ENCODE measurements at regions not wholly inside any gene's neighbourhood (a gene's known extent, or its start where the extent isn't known, plus 50 kb on each side); places are given as distances from the start of the nearest gene placed in this dataset.

GRCh38 chr11:119937412-119937811 is 200.5 kb downstream of the TRIM29 start:
- Mint-ChIP-seq H3K4me3 (no peak overlapping the region), H3K9me3 (peaks cover 3 to 5% of the 10 kb centered on the region in 2 donors), H3K27me3 (peaks cover 35 to 36% of the 10 kb centered on the region in 2 donors), H3K4me1 (no peaks in the 10 kb centered on the region), H3K36me3 (peaks cover 0 to 2% of the 10 kb centered on the region in 2 donors), H3K27ac (no peak overlapping the region)
- DNase-seq: no peak
- ATAC-seq (replicated peaks): no peak

GRCh38 chr11:119936426-119936825 is 201.5 kb downstream of the TRIM29 start:
- Mint-ChIP-seq H3K27me3 (peaks cover 37 to 43% of the 10 kb centered on the region in 2 donors), H3K9me3 (peaks cover 3 to 5% of the 10 kb centered on the region in 2 donors)
- no peak for ATAC-seq (replicated peaks)

GRCh38 chr11:119935349-119935925 is 202.5 kb downstream of the TRIM29 start:
- no peak for DNase-seq
- Mint-ChIP-seq H3K36me3 (peaks cover 0 to 2% of the 10 kb centered on the region in 2 donors), H3K4me1 (no peaks in the 10 kb centered on the region), H3K27me3 (peaks cover 47 to 53% of the 10 kb centered on the region in 2 donors), H3K4me3 (no peak overlapping the region), H3K9me3 (peaks cover 4 to 5% of the 10 kb centered on the region in 2 donors), H3K27ac (no peak overlapping the region)
- no peak for ATAC-seq (replicated peaks)

More at GRCh38 chr11:119936426-119936825, 201.5 kb downstream of the TRIM29 start:
- no peak for DNase-seq
- Mint-ChIP-seq H3K36me3 (peaks cover 0 to 2% of the 10 kb centered on the region in 2 donors), H3K4me3 (no peak overlapping the region), H3K27ac (no peak overlapping the region), H3K4me1 (no peaks in the 10 kb centered on the region)

GRCh38 chr11:119934866-119935265 is 203.0 kb downstream of the TRIM29 start:
- Mint-ChIP-seq H3K27me3 (peaks cover 49 to 50% of the 10 kb centered on the region in 2 donors), H3K4me3 (no peak overlapping the region), H3K36me3 (peaks cover 0 to 2% of the 10 kb centered on the region in 2 donors), H3K9me3 (peaks cover 5% of the 10 kb centered on the region in 2 donors), H3K4me1 (no peaks in the 10 kb centered on the region), H3K27ac (no peak overlapping the region)
- DNase-seq (no peak), ATAC-seq (replicated peaks) (no peak)

GRCh38 chr11:119934267-119934666 is 203.6 kb downstream of the TRIM29 start:
- no peak for DNase-seq
- peaks cover 45 to 49% of the 10 kb centered on the region in 2 donors for H3K27me3 Mint-ChIP-seq
- peaks cover 0 to 2% of the 10 kb centered on the region in 2 donors for H3K36me3 Mint-ChIP-seq
- no peak for ATAC-seq (replicated peaks)
- H3K4me1 Mint-ChIP-seq: no peaks in the 10 kb centered on the region
- H3K27ac Mint-ChIP-seq: no peak overlapping the region
- peaks cover 5% of the 10 kb centered on the region in 2 donors for H3K9me3 Mint-ChIP-seq
- H3K4me3 Mint-ChIP-seq: no peak overlapping the region

GRCh38 chr11:119933584-119933983 is 204.3 kb downstream of the TRIM29 start:
- no peaks in the 10 kb centered on the region for H3K4me1 Mint-ChIP-seq
- H3K27me3 Mint-ChIP-seq: peaks cover 41 to 43% of the 10 kb centered on the region in 2 donors
- H3K36me3 Mint-ChIP-seq: peaks cover 0 to 2% of the 10 kb centered on the region in 2 donors
- peaks cover 5% of the 10 kb centered on the region in 2 donors for H3K9me3 Mint-ChIP-seq
- DNase-seq (no peak), ATAC-seq (replicated peaks) (no peak)
- no peak overlapping the region for H3K4me3 Mint-ChIP-seq
- H3K27ac Mint-ChIP-seq: no peak overlapping the region

- H3K27ac Mint-ChIP-seq: no peak overlapping the region
Observed at GRCh38 chr11:119932828-119933562, 204.0 kb upstream of the NECTIN1 start.

GRCh38 chr11:119928047-119928446 is 199.0 kb upstream of the NECTIN1 start:
- peaks cover 0 to 5% of the 10 kb centered on the region in 2 donors for H3K9me3 Mint-ChIP-seq
- no peaks in the 10 kb centered on the region for H3K4me1 Mint-ChIP-seq
- H3K27me3 Mint-ChIP-seq: peaks cover 31 to 46% of the 10 kb centered on the region in 2 donors
- no peak for ATAC-seq (replicated peaks)
- H3K27ac Mint-ChIP-seq: no peak overlapping the region
- no peak overlapping the region for H3K4me3 Mint-ChIP-seq
- no peaks in the 10 kb centered on the region for H3K36me3 Mint-ChIP-seq
- no peak for DNase-seq

More at GRCh38 chr11:119932828-119933562, 204.0 kb upstream of the NECTIN1 start:
- Mint-ChIP-seq H3K36me3 (peaks cover 0 to 2% of the 10 kb centered on the region in 2 donors), H3K4me3 (no peak overlapping the region), H3K9me3 (peaks cover 5% of the 10 kb centered on the region in 2 donors), H3K4me1 (no peaks in the 10 kb centered on the region), H3K27me3 (peaks cover 43 to 45% of the 10 kb centered on the region in 2 donors)
- ATAC-seq (replicated peaks): no peak
- DNase-seq: no peak

- no peak overlapping the region for H3K4me3 Mint-ChIP-seq
- H3K27ac Mint-ChIP-seq: no peak overlapping the region
- H3K27me3 Mint-ChIP-seq: peaks cover 39 to 47% of the 10 kb centered on the region in 2 donors
- no peak for DNase-seq
- H3K36me3 Mint-ChIP-seq: no peaks in the 10 kb centered on the region
- peaks cover 0 to 3% of the 10 kb centered on the region in 2 donors for H3K9me3 Mint-ChIP-seq
- no peak for ATAC-seq (replicated peaks)
- H3K4me1 Mint-ChIP-seq: no peaks in the 10 kb centered on the region
Observed at GRCh38 chr11:119924017-119924416, 195.0 kb upstream of the NECTIN1 start.

- Mint-ChIP-seq H3K4me3 (no peak overlapping the region), H3K36me3 (no peaks in the 10 kb centered on the region), H3K9me3 (peaks cover 0 to 5% of the 10 kb centered on the region in 2 donors), H3K27ac (no peak overlapping the region), H3K27me3 (peaks cover 48 to 50% of the 10 kb centered on the region in 2 donors), H3K4me1 (no peaks in the 10 kb centered on the region)
- ATAC-seq (replicated peaks) (no peak), DNase-seq (no peak)
Observed at GRCh38 chr11:119921571-119921970, 192.6 kb upstream of the NECTIN1 start.

- Mint-ChIP-seq H3K27ac (no peak overlapping the region), H3K9me3 (peaks cover 0 to 3% of the 10 kb centered on the region in 2 donors), H3K4me3 (no peak overlapping the region), H3K36me3 (no peaks in the 10 kb centered on the region), H3K4me1 (no peaks in the 10 kb centered on the region), H3K27me3 (peaks cover 47 to 50% of the 10 kb centered on the region in 2 donors)
- DNase-seq (no peak), ATAC-seq (replicated peaks) (no peak)
Observed at GRCh38 chr11:119920666-119921387, 191.8 kb upstream of the NECTIN1 start.

GRCh38 chr11:119919656-119920055 is 190.7 kb upstream of the NECTIN1 start:
- Mint-ChIP-seq H3K36me3 (no peaks in the 10 kb centered on the region), H3K9me3 (peaks cover 6% of the 10 kb centered on the region in 2 donors), H3K27me3 (peaks cover 36 to 44% of the 10 kb centered on the region in 2 donors), H3K27ac (no peak overlapping the region), H3K4me1 (no peaks in the 10 kb centered on the region), H3K4me3 (no peak overlapping the region)
- no peak for ATAC-seq (replicated peaks)
- no peak for DNase-seq

- no peak for DNase-seq
- ATAC-seq (replicated peaks): no peak
- Mint-ChIP-seq H3K36me3 (no peaks in the 10 kb centered on the region), H3K4me3 (no peak overlapping the region), H3K27ac (no peak overlapping the region), H3K9me3 (peaks cover 6 to 8% of the 10 kb centered on the region in 2 donors), H3K27me3 (peaks cover 27 to 43% of the 10 kb centered on the region in 2 donors), H3K4me1 (no peaks in the 10 kb centered on the region)
Observed at GRCh38 chr11:119918347-119918746, 189.3 kb upstream of the NECTIN1 start.

- no peak overlapping the region for H3K4me3 Mint-ChIP-seq
- no peak overlapping the region for H3K27ac Mint-ChIP-seq
- H3K36me3 Mint-ChIP-seq: no peaks in the 10 kb centered on the region
- ATAC-seq (replicated peaks): no peak
- no peaks in the 10 kb centered on the region for H3K4me1 Mint-ChIP-seq
- no peak for DNase-seq
- peaks cover 11 to 28% of the 10 kb centered on the region in 2 donors for H3K27me3 Mint-ChIP-seq
- peaks cover 6 to 8% of the 10 kb centered on the region in 2 donors for H3K9me3 Mint-ChIP-seq
Observed at GRCh38 chr11:119916568-119916967, 187.6 kb upstream of the NECTIN1 start.
